Nephron progenitor cell (in vitro differentiated cells): ENCODE measurements at regions not wholly inside any gene's neighbourhood (a gene's known extent, or its start where the extent isn't known, plus 50 kb on each side); places are given as distances from the start of the nearest gene placed in this dataset.

Experiments used
- DNase-seq: peaks from one replicate; pipeline ENCODE4 v3.0.0; 2021
- H3K27ac Mint-ChIP-seq: 2 replicates; pipeline ENCODE4 v1.8.0; 2021; ENCODE audit warnings: mild to moderate bottlenecking, moderate library complexity, mixed read lengths
- H3K27me3 Mint-ChIP-seq: 2 replicates; pipeline ENCODE4 v1.8.0; 2021; ENCODE audit warnings: mild to moderate bottlenecking, low read depth, mixed read lengths; ENCODE audit not compliant: poor library complexity
- H3K36me3 Mint-ChIP-seq: 2 replicates; pipeline ENCODE4 v1.8.0; 2021; ENCODE audit warnings: low read depth, mixed read lengths
- H3K4me1 Mint-ChIP-seq: 2 replicates; pipeline ENCODE4 v1.8.0; 2021; ENCODE audit warnings: mixed read lengths
- H3K4me3 Mint-ChIP-seq: 2 replicates; pipeline ENCODE4 v1.8.0; 2021; ENCODE audit warnings: mild to moderate bottlenecking, moderate library complexity, mixed read lengths
- H3K9me3 Mint-ChIP-seq: 2 replicates; pipeline ENCODE4 v1.8.0; 2021; ENCODE audit warnings: mild to moderate bottlenecking, moderate library complexity, mixed read lengths
- CTCF ChIP-seq: fragments of 200-600 bp; sonication (generic); IDR thresholded peaks from 2 replicates; pipeline ENCODE4 v1.5.0; 2021; ENCODE audit warnings: antibody characterized with exemption

- H3K36me3 Mint-ChIP-seq: no peaks in the 10 kb centered on the region
- H3K27me3 Mint-ChIP-seq: no peaks in the 10 kb centered on the region
- peaks cover 20% of the 10 kb centered on the region for H3K9me3 Mint-ChIP-seq
- DNase-seq: no peak
- peaks cover 4% of the 10 kb centered on the region for H3K4me1 Mint-ChIP-seq
- TF ChIP-seq CTCF: no peak
- no peak overlapping the region for H3K4me3 Mint-ChIP-seq
- no peak overlapping the region for H3K27ac Mint-ChIP-seq
Observed at GRCh38 chr10:34031400-34031799, 696.9 kb upstream of the NRP1 start.

GRCh38 chr10:34029455-34029854 lies 695.0 kb upstream of the NRP1 start:
- Mint-ChIP-seq H3K27ac (no peak overlapping the region), H3K36me3 (peaks cover 6% of the 10 kb centered on the region), H3K4me1 (peaks cover 19% of the 10 kb centered on the region), H3K4me3 (no peak overlapping the region), H3K27me3 (no peaks in the 10 kb centered on the region), H3K9me3 (peaks cover 23% of the 10 kb centered on the region)
- no peak for DNase-seq
- no peak for TF ChIP-seq CTCF

GRCh38 chr10:34028936-34029335 lies 694.5 kb upstream of the NRP1 start:
- no peak for TF ChIP-seq CTCF
- H3K27ac Mint-ChIP-seq: no peak overlapping the region
- peaks cover 24% of the 10 kb centered on the region for H3K4me1 Mint-ChIP-seq
- H3K4me3 Mint-ChIP-seq: no peak overlapping the region
- no peaks in the 10 kb centered on the region for H3K27me3 Mint-ChIP-seq
- DNase-seq: no peak
- H3K36me3 Mint-ChIP-seq: peaks cover 6% of the 10 kb centered on the region
- H3K9me3 Mint-ChIP-seq: peaks cover 20% of the 10 kb centered on the region

- Mint-ChIP-seq H3K9me3 (peaks cover 16% of the 10 kb centered on the region), H3K4me3 (peak overlapping the region; percentile 25), H3K4me1 (peaks cover 26% of the 10 kb centered on the region), H3K27ac (peak overlapping the region; percentile 98), H3K36me3 (peaks cover 6% of the 10 kb centered on the region), H3K27me3 (peaks cover 4% of the 10 kb centered on the region)
- no peak for DNase-seq
- no peak for TF ChIP-seq CTCF
Observed at GRCh38 chr10:34024693-34025425, 690.4 kb upstream of the NRP1 start.

- peaks cover 26% of the 10 kb centered on the region for H3K4me1 Mint-ChIP-seq
- DNase-seq: no peak
- H3K27me3 Mint-ChIP-seq: peaks cover 4% of the 10 kb centered on the region
- no peak overlapping the region for H3K4me3 Mint-ChIP-seq
- H3K27ac Mint-ChIP-seq: peak overlapping the region; percentile 98
- H3K36me3 Mint-ChIP-seq: peaks cover 6% of the 10 kb centered on the region
- H3K9me3 Mint-ChIP-seq: peaks cover 16% of the 10 kb centered on the region
- TF ChIP-seq CTCF: no peak
Observed at GRCh38 chr10:34024282-34024681, 689.8 kb upstream of the NRP1 start.

- DNase-seq: no peak
- Mint-ChIP-seq H3K9me3 (peaks cover 16% of the 10 kb centered on the region), H3K27ac (peak overlapping the region; percentile 50), H3K27me3 (peaks cover 4% of the 10 kb centered on the region), H3K4me3 (no peak overlapping the region), H3K4me1 (peaks cover 22% of the 10 kb centered on the region), H3K36me3 (peaks cover 6% of the 10 kb centered on the region)
- no peak for TF ChIP-seq CTCF
Observed at GRCh38 chr10:34022195-34022594, 687.7 kb upstream of the NRP1 start.
